ENCODE measurements at regions not wholly inside any gene's neighbourhood (a gene's known extent, or its start where the extent isn't known, plus 50 kb on each side); places are given as distances from the start of the nearest gene placed in this dataset.
"Not testable (repeated sequence)": the region's sequence is repeated elsewhere in the genome, so short reads cannot be mapped to it uniquely, and the experiment has no call there.

DNA sequence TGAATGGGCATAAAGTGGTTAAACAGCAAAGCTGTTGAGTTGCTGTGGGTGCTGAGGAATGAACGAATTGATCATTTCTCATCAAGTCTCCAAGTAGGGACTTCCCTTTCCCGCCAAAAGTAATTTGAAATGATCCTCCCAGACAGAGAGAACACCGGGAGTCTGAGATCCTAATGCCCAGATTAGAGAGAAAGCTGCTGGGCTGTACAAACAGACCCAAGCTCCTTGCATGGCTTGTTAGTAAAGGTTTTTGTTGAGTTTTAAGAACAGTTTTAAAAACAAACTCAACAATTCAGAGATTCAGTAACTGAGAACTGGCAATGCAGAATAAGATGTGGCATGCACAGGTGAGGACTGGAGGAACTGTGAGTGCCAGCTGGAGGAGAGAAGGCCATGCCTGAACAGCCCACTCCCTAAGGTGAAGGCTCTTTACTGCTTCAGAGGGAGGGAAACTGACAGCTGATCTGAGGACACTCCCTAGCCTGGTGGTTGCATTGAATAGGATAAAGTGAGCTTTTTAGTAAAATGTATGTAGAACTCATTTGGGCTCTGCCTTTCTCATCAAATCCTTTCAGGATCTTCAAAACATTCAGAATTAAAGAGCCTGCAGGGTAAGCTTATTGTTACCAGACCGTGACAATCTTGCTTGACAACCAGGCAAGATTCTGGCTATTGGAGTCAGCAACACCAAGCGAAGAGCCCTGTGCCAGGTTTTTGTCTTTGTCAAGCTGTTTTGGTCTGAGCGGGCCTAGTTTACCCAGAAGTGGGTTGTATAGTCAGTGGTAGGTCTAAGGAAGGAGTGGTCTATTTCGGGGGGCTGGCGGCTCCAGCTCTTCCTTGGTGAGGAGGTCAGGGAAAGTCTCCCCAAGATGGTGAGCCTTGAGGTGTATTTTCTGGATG, 63.2 kb upstream of the IGFBP5 start:
- TF ChIP-seq, protein P1, sequence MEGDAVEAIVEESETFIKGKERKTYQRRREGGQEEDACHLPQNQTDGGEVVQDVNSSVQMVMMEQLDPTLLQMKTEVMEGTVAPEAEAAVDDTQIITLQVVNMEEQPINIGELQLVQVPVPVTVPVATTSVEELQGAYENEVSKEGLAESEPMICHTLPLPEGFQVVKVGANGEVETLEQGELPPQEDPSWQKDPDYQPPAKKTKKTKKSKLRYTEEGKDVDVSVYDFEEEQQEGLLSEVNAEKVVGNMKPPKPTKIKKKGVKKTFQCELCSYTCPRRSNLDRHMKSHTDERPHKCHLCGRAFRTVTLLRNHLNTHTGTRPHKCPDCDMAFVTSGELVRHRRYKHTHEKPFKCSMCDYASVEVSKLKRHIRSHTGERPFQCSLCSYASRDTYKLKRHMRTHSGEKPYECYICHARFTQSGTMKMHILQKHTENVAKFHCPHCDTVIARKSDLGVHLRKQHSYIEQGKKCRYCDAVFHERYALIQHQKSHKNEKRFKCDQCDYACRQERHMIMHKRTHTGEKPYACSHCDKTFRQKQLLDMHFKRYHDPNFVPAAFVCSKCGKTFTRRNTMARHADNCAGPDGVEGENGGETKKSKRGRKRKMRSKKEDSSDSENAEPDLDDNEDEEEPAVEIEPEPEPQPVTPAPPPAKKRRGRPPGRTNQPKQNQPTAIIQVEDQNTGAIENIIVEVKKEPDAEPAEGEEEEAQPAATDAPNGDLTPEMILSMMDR (IDR thresholded peaks at IDR 0.05; ENCODE audit: low read length, missing control alignments): no peak
- no peak for DNase-seq (ENCODE audit: low read depth)
- no peak overlapping the region for H3K4me3 ChIP-seq (replicated peaks; ENCODE audit: low read depth, low read length)

DNA sequence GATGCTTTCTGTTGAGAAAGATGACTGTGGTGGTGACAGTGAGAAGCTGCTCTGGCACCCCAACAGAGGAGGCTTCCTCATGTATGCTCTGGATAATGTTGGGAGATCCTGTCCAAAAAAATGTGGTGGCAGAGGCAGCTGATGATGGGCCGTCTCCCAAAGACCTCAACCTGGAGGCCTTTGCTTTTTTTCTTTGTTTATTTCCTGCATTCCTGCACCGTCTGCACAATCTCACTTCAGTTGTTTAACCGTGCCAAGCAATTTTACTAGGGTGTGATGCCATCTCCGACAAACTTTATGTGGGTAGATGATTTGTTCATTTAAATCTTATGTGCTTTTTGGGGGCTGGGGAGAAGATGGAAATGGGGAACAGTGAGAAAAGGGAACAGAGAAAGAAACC, 62.2 kb upstream of the IGFBP5 start:
- no peak overlapping the region for H3K4me3 ChIP-seq (replicated peaks; ENCODE audit: low read depth, low read length)
- DNase-seq (ENCODE audit: low read depth): no peak
- TF ChIP-seq, protein P1 (IDR thresholded peaks at IDR 0.05; ENCODE audit: low read length, missing control alignments): no peak

DNA sequence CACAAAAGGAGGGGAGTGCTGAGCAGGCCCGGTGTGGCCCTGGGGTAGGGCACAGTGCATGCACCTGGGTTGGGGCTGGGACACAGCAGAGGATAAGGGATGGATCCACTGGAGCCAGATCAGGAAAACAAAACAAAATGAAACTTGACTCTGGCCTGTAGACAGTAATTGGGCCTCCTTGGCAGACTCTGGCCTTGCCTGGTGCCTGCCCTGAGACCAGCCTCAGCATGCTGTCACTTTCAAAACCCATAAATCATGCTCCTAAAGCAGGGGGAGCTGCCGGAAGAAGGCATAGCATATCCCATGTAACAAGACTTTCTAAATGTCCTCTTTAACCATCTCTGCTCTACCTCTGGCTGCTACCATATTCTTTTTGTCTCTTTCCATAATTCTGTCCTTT, 61.1 kb upstream of the IGFBP5 start:
- TF ChIP-seq, protein P1 (IDR thresholded peaks at IDR 0.05; ENCODE audit: low read length, missing control alignments): no peak
- H3K4me3 ChIP-seq (replicated peaks; ENCODE audit: low read depth, low read length): no peak overlapping the region
- DNase-seq (ENCODE audit: low read depth): no peak

DNA sequence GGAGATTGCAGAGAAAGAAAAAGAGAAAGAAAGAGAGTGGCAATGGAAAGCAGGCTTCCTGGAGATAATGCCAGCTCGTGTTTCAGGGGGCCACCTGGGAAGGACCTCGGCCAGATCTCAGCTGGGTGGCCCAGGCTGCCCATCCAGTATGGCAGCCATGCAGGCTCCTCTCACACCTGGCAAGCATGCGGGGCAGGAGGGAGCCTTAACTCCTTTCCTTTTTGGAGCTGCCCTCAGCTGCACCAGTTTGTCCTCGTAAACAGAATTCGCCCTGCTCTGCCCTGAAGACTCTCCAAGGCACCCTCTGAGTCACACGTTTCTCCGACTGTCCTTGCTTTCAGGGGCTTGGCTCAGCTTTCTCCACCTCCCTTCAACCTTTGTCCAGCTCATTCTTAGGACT, 59.5 kb upstream of the IGFBP5 start:
- DNase-seq (ENCODE audit: low read depth): no peak
- no peak overlapping the region for H3K4me3 ChIP-seq (replicated peaks; ENCODE audit: low read depth, low read length)
- TF ChIP-seq, protein P1 (IDR thresholded peaks at IDR 0.05; ENCODE audit: low read length, missing control alignments): no peak

DNA sequence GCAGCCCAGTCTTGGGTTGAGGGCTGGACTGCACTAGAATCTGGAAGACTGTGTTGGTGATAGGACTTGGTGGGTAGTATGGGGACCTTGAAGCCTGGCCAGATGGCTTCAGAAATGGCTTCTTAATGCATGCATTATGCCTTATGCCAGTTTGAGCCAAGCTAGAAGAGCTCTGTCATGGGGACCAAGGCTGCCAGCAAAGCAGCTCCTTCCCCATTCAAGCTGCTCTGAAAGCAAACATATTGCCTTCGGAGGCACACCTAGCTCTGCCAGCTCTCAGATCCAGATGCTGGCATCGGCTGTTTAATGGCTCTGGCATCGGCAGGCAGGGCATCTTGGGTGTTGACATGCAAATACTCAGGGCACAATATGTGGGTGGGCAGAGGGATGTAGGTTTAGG, 59.0 kb upstream of the IGFBP5 start:
- no peak for DNase-seq (ENCODE audit: low read depth)
- no peak overlapping the region for H3K4me3 ChIP-seq (replicated peaks; ENCODE audit: low read depth, low read length)
- TF ChIP-seq, protein P1 (IDR thresholded peaks at IDR 0.05; ENCODE audit: low read length, missing control alignments): no peak

DNA sequence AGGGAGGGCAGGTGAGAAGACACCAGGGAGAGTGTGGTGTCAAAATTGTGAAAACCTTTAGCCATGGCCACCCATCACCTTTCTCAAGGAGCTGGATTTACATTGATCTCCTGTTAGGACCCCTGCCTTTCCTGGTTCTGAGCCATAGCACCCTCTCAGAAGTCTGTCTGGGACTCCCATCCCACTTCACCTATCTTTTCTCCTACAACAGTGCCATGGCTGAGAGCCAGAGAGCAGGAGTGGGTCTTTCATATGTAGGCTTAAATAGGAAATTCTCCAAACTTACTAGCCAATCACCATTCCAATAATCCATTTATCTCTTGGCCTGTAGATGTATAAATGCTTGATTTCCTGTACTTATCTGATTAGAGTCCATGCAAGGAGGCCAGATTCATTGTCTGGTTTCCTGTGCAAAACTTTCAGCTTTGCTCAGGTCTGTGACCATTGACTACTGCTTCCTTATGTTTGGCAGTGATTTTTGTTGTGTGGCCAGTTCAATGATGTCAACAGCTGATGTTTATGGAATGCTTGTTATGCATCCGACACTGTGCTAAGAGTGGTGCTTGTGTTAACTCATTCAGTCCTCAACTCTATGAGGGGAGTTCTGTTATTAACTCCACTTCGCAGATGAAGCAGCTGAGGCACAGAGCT, 57.6 kb upstream of the IGFBP5 start:
- no peak overlapping the region for H3K4me3 ChIP-seq (replicated peaks; ENCODE audit: low read depth, low read length)
- TF ChIP-seq, protein P1 (IDR thresholded peaks at IDR 0.05; ENCODE audit: low read length, missing control alignments): no peak
- DNase-seq (ENCODE audit: low read depth): peak; percentile 49

DNA sequence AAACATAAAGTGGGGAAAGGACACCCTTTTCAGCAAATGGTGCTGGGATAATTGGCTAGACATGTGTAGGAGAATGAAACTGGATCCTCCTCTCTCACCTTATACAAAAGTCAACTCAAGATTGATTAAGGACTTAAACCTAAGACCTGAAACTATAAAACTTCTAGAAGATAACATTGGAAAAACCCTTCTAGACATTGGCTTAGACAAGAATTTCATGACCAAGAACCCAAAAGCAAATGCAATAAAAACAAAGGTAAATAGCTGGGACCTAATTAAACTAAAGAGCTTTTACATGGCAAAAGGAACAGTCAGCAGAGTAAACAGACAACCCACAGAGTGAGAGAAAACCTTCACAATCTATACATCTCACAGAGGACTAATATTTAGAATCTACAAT, 55.4 kb upstream of the IGFBP5 start:
- H3K4me3 ChIP-seq (replicated peaks; ENCODE audit: low read depth, low read length); DNase-seq (ENCODE audit: low read depth): not testable (repeated sequence)

DNA sequence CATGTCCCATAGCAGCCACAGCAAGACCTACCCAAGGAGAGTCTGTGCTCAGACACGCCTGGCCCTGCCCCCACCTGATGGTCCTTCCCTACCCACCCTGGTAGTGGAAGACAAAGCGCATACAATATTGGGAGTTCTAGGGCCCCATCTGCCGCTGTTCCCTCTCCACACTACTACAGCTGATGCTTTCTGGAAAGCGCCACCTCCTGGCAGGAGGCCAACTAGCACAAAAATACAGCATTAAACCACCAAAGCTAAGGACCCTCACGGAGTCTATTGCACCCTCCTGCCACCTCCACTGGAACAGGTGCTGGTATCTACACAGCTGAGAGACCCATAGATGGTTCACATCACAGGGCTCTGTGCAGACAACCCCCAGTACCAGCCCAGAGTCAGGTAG, 50.9 kb upstream of the IGFBP5 start:
- not testable (repeated sequence) for H3K4me3 ChIP-seq (replicated peaks; ENCODE audit: low read depth, low read length); DNase-seq (ENCODE audit: low read depth)

Data from fibroblast of pulmonary artery (primary cell).